HepG2 (cell line): ENCODE measurements at regions not wholly inside any gene's neighbourhood (a gene's known extent, or its start where the extent isn't known, plus 50 kb on each side); places are given as distances from the start of the nearest gene placed in this dataset.

ENCODE experiments used
- CBX2 ChIP-seq, 2 experiments: fragments of 200-600 bp in 1 of 2; sonication (generic); formaldehyde crosslinking in 1 of 2; IDR thresholded peaks; 2 replicates each; pipeline versions ENCODE4 v1.7.0 to v1.8.1; 2018 to 2022; ENCODE audit warnings: low read depth in 2 of 2, low read length in 1 of 2, mild to moderate bottlenecking in 1 of 2, missing genetic modification reagents in 1 of 2
- CCAR2 ChIP-seq: fragments of 200-400 bp; formaldehyde crosslinking; optimal IDR thresholded peaks from 2 replicates; pipeline ENCODE3; 2018; ENCODE audit warnings: low read depth, mild to moderate bottlenecking, low read length, moderate library complexity
- ETS1 ChIP-seq: sonication (generic); formaldehyde crosslinking; IDR thresholded peaks from 2 replicates; pipeline ENCODE4 v1.4.0; 2020; ENCODE audit warnings: missing genetic modification reagents
- FOXK2 ChIP-seq: fragments of 450-650 bp; IDR thresholded peaks from 2 replicates; pipeline ENCODE4 v1.6.1; 2016
- GABPA ChIP-seq, 2 experiments: IDR thresholded peaks; 2 replicates each; pipeline ENCODE4 v1.6.1; 2011 to 2016; ENCODE audit warnings: low read depth in 2 of 2, low read length in 1 of 2, missing biosample characterization in 1 of 2, missing genetic modification characterization in 1 of 2
- IRF2 ChIP-seq: IDR thresholded peaks from 2 replicates; pipeline ENCODE4 v1.6.1; 2018; ENCODE audit warnings: missing genetic modification reagents, missing compliant biosample characterization
- NFE2L2 ChIP-seq: fragments of 150-350 bp; IDR thresholded peaks from 2 replicates; pipeline ENCODE4 v1.6.1; 2014; ENCODE audit warnings: low read length
- POLR2A ChIP-seq, 2 experiments: IDR thresholded peaks; 2 replicates each; pipeline ENCODE4 v1.6.1; 2011; ENCODE audit warnings: low read depth in 2 of 2, low read length in 2 of 2, mild to moderate bottlenecking in 1 of 2, moderate library complexity in 1 of 2; ENCODE audit not compliant: insufficient read depth in 1 of 2
- POLR2AphosphoS5 ChIP-seq: IDR thresholded peaks from 2 replicates; pipeline ENCODE4 v1.6.1; 2012; ENCODE audit warnings: low read depth, low read length
- TF ChIP-seq, protein P1 (sequence below): sonication (generic); formaldehyde crosslinking; IDR thresholded peaks from 2 replicates; pipeline ENCODE4 v1.4.0; 2020; ENCODE audit warnings: missing genetic modification reagents; ENCODE audit errors: not compliant biosample characterization
- TF ChIP-seq, protein P2 (sequence below): sonication (generic); formaldehyde crosslinking; IDR thresholded peaks from 2 replicates; pipeline ENCODE4 v1.5.0; 2020; ENCODE audit warnings: mild to moderate bottlenecking, missing genetic modification reagents, moderate library complexity

DNA sequence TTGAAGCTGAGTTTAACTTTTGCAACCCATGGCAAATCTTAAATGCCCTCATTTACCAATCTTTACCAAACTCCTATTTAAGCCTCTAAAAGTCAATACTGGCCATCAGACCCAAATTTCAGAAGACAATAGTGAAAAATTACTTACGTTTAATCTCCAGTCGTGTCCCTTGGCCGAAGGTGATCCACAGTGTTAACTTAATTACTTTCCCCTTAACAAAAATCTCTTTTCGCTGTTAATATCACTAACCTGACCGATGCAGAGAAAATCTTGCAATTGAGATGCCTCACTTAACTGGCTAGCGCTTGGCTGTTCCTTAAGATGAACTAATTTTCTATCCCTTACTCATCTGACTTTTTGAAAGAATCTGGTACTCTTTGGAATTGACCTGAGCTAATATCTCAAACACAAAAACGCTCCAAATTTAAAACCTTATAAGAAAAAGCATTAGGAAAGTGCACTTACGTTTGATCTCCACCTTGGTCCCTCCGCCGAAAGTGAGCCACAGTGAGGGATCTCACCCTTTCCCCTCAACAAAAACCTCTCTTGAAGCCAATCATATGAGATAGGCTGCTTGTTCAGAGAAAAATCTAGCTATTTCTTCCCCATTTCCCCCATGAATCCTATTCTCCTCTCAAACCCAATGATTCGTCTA lies 169.1 kb downstream of the RPIA start:
- TF ChIP-seq CBX2 (IDR thresholded peaks at IDR 0.05; ENCODE audit: low read depth, low read length) (no peak), CBX2 (CRISPR knock-in tag; IDR thresholded peaks at IDR 0.05; ENCODE audit: low read depth) (no peak), GABPA (IDR thresholded peaks at IDR 0.05; ENCODE audit: low read depth, low read length) (no peak), GABPA (CRISPR knock-in tag; IDR thresholded peaks at IDR 0.05; ENCODE audit: low read depth) (no peak), POLR2A (IDR thresholded peaks at IDR 0.05; ENCODE audit: insufficient read depth in 1 of 2, low read depth in 2 of 2, low read length in 2 of 2) (no peak), CCAR2 (no peak), NFE2L2 (no peak), ETS1 (CRISPR knock-in tag) (no peak), FOXK2 (no peak), IRF2 (CRISPR knock-in tag) (no peak), POLR2AphosphoS5 (no peak)
- TF ChIP-seq, protein P1, sequence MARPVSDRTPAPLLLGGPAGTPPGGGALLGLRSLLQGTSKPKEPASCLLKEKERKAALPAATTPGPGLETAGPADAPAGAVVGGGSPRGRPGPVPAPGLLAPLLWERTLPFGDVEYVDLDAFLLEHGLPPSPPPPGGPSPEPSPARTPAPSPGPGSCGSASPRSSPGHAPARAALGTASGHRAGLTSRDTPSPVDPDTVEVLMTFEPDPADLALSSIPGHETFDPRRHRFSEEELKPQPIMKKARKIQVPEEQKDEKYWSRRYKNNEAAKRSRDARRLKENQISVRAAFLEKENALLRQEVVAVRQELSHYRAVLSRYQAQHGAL (CRISPR knock-in tag): no peak
- TF ChIP-seq, protein P2, sequence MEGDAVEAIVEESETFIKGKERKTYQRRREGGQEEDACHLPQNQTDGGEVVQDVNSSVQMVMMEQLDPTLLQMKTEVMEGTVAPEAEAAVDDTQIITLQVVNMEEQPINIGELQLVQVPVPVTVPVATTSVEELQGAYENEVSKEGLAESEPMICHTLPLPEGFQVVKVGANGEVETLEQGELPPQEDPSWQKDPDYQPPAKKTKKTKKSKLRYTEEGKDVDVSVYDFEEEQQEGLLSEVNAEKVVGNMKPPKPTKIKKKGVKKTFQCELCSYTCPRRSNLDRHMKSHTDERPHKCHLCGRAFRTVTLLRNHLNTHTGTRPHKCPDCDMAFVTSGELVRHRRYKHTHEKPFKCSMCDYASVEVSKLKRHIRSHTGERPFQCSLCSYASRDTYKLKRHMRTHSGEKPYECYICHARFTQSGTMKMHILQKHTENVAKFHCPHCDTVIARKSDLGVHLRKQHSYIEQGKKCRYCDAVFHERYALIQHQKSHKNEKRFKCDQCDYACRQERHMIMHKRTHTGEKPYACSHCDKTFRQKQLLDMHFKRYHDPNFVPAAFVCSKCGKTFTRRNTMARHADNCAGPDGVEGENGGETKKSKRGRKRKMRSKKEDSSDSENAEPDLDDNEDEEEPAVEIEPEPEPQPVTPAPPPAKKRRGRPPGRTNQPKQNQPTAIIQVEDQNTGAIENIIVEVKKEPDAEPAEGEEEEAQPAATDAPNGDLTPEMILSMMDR: no peak
